GM18502 (cell line): ENCODE measurements at regions not wholly inside any gene's neighbourhood (a gene's known extent, or its start where the extent isn't known, plus 50 kb on each side); places are given as distances from the start of the nearest gene placed in this dataset.
A peak's percentile ranks its signal among the peaks of the same experiment; 100 is the strongest.
"Not testable (repeated sequence)": the region's sequence is repeated elsewhere in the genome, so short reads cannot be mapped to it uniquely, and the experiment has no call there.

ENCODE experiments used
- ATAC-seq: cut with Tn5 transposase; IDR thresholded peaks from one replicate; pipeline ENCODE4 v1.9.1; 2021; ENCODE audit warnings: mild to moderate bottlenecking; ENCODE audit not compliant: unreplicated experiment, poor library complexity

- ATAC-seq: no peak
Measured at GRCh38 chr5:112472614-112473013, 53.5 kb upstream of the EPB41L4A start.

- no peak for ATAC-seq
Measured at GRCh38 chr5:112473989-112474388, 54.9 kb upstream of the EPB41L4A start.

GRCh38 chr5:112475747-112476365 lies 56.8 kb upstream of the EPB41L4A start:
- no peak for ATAC-seq

- no peak for ATAC-seq
Measured at GRCh38 chr5:112479418-112479817, 60.3 kb upstream of the EPB41L4A start.

GRCh38 chr5:112480501-112480900 lies 61.4 kb upstream of the EPB41L4A start:
- no peak for ATAC-seq

GRCh38 chr5:112483704-112484103 lies 64.6 kb upstream of the EPB41L4A start:
- no peak for ATAC-seq

- ATAC-seq: no peak
Measured at GRCh38 chr5:112485934-112486355, 66.9 kb upstream of the EPB41L4A start.

- no peak for ATAC-seq
Measured at GRCh38 chr5:112491257-112491656, 72.2 kb upstream of the EPB41L4A start.

GRCh38 chr5:112492291-112492690 lies 73.2 kb upstream of the EPB41L4A start:
- peak; percentile 100 for ATAC-seq

GRCh38 chr5:112503749-112504501 lies 84.8 kb upstream of the EPB41L4A start:
- ATAC-seq: not testable (repeated sequence)

- not testable (repeated sequence) for ATAC-seq
Measured at GRCh38 chr5:112509097-112509496, 90.0 kb upstream of the EPB41L4A start.

GRCh38 chr5:112511920-112512319 lies 92.8 kb upstream of the EPB41L4A start:
- no peak for ATAC-seq

- ATAC-seq: no peak
Measured at GRCh38 chr5:112512901-112513300, 93.8 kb upstream of the EPB41L4A start.

GRCh38 chr5:112514111-112514510 lies 95.0 kb upstream of the EPB41L4A start:
- no peak for ATAC-seq

GRCh38 chr5:112520474-112520873 lies 101.4 kb upstream of the EPB41L4A start:
- ATAC-seq: not testable (repeated sequence)

- peak; percentile 76 for ATAC-seq
Measured at GRCh38 chr5:112522891-112523673, 104.0 kb upstream of the EPB41L4A start.

- ATAC-seq: peak; percentile 71
Measured at GRCh38 chr5:112523674-112524263, 104.7 kb upstream of the EPB41L4A start.

GRCh38 chr5:112525217-112525616 lies 106.1 kb upstream of the EPB41L4A start:
- no peak for ATAC-seq

- ATAC-seq: no peak
Measured at GRCh38 chr5:112528928-112529327, 109.9 kb upstream of the EPB41L4A start.

- no peak for ATAC-seq
Measured at GRCh38 chr5:112529525-112529924, 110.4 kb upstream of the EPB41L4A start.
